ENCODE measurements at regions not wholly inside any gene's neighbourhood (a gene's known extent, or its start where the extent isn't known, plus 50 kb on each side); places are given as distances from the start of the nearest gene placed in this dataset.

GRCh38 chr2:5751873-5752482, 59.8 kb downstream of the SOX11 start:
- Mint-ChIP-seq H3K36me3 (no peaks in the 10 kb centered on the region), H3K9me3 (ENCODE audit: low read depth) (peaks cover 6% of the 10 kb centered on the region), H3K27ac (no peak overlapping the region), H3K4me3 (no peak overlapping the region), H3K27me3 (no peaks in the 10 kb centered on the region), H3K4me1 (no peaks in the 10 kb centered on the region)
- ATAC-seq (no peak), DNase-seq (no peak)
- CTCF ChIA-PET = no interaction called here

DNA sequence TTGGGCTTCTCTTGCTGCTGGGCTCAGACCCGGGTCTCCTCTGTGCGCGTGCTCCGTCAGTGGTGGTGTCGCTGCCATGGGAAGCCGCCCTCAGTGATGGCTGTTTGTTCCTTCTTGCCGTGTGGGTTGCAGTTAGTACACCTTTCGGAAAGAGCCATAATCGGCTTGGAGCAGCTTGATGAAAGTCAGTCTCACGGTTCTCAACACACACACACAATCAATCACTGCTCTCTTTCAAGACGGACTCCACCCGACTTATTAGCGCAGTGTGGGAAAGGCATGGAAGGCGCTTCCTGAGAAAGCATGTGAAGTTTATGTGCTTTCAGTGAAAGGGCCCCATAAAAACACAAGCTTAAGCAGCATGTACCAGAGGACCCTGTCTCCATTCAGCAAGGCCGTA, 64.1 kb downstream of the SOX11 start:
- H3K4me3 Mint-ChIP-seq = no peak overlapping the region
- H3K27ac Mint-ChIP-seq = no peak overlapping the region
- peaks cover 3% of the 10 kb centered on the region for H3K9me3 Mint-ChIP-seq (ENCODE audit: low read depth)
- no peaks in the 10 kb centered on the region for H3K27me3 Mint-ChIP-seq
- CTCF ChIA-PET = no interaction called here
- DNase-seq (no peak), ATAC-seq (no peak)
- no peaks in the 10 kb centered on the region for H3K4me1 Mint-ChIP-seq
- H3K36me3 Mint-ChIP-seq = no peaks in the 10 kb centered on the region

GRCh38 chr2:5758346-5758745, 66.2 kb downstream of the SOX11 start:
- Mint-ChIP-seq H3K4me3 (no peak overlapping the region), H3K27me3 (no peaks in the 10 kb centered on the region), H3K27ac (no peak overlapping the region), H3K9me3 (ENCODE audit: low read depth) (peaks cover 5% of the 10 kb centered on the region), H3K36me3 (no peaks in the 10 kb centered on the region), H3K4me1 (no peaks in the 10 kb centered on the region)
- CTCF ChIA-PET = no interaction called here
- no peak for DNase-seq
- ATAC-seq = no peak

GRCh38 chr2:5759949-5760348, 67.8 kb downstream of the SOX11 start:
- Mint-ChIP-seq H3K4me1 (no peaks in the 10 kb centered on the region), H3K4me3 (no peak overlapping the region), H3K27me3 (no peaks in the 10 kb centered on the region), H3K9me3 (ENCODE audit: low read depth) (peaks cover 4% of the 10 kb centered on the region), H3K36me3 (no peaks in the 10 kb centered on the region), H3K27ac (no peak overlapping the region)
- ATAC-seq (no peak), DNase-seq (no peak)
- CTCF ChIA-PET = no interaction called here

DNA sequence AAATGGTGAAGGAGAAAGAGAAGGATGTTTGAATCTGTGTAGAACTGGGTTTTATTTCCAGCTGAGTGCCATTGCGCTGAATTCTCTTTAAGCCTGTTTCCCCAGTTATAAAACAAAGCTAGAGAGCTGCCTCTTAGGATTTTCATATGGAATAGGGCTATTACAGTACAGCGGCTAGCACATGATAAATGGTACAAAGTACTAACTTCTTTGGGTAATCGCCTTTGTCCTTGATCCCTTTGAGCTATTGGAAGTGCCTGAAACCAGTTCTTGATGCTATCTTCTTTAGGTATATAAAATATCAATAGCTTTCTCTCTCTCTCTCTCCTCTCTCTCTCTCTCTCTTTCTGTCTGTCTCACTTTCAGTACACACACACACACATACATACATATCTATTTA, 71.3 kb downstream of the SOX11 start:
- DNase-seq (no peak), ATAC-seq (no peak)
- Mint-ChIP-seq H3K36me3 (no peaks in the 10 kb centered on the region), H3K27ac (no peak overlapping the region), H3K4me1 (no peaks in the 10 kb centered on the region), H3K27me3 (no peaks in the 10 kb centered on the region), H3K4me3 (no peak overlapping the region), H3K9me3 (ENCODE audit: low read depth) (peaks cover 7% of the 10 kb centered on the region)
- CTCF ChIA-PET = no interaction called here

DNA sequence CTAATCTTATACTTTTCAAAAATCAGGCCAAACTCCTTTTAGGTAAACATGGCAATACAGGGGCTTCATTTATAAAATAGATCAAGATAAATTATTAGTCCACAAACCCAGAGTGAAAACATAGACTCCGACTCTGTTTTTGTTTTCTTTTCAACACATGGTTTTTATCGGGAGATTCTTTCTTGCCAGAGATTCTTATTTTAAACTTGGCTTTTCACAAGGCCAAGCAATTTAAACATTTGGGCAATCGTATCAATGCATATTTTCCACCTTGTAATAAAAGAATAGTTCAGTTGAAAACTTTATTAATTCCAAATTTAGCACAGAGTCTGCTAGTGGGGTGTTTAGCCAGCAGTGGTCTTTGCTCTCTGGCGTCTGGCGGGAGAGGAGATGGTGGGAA, 71.9 kb downstream of the SOX11 start:
- Mint-ChIP-seq H3K36me3 (no peaks in the 10 kb centered on the region), H3K27ac (no peak overlapping the region), H3K4me3 (no peak overlapping the region), H3K9me3 (ENCODE audit: low read depth) (peaks cover 7% of the 10 kb centered on the region), H3K4me1 (no peaks in the 10 kb centered on the region), H3K27me3 (no peaks in the 10 kb centered on the region)
- ATAC-seq = no peak
- no peak for DNase-seq
- CTCF ChIA-PET = no interaction called here

DNA sequence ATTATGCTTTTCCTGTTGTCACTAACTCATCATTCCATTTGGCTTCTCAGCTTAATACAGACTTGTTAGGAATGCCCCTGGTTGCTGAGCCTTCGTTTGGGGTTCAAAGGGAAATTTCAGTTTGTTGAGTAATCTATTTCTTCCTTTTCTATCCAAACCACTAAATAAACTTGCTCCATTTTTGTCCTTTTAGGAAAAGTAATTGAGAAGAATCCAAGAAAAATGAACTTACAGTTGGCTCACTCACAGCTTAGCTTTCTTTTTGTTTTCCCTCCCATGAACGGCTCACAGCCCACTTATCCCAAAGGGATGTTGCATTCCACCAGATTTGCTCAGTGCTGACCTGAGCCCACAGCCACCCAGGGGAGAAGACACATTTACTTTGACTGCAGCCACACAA, 73.9 kb downstream of the SOX11 start:
- CTCF ChIA-PET = no interaction called here

GRCh38 chr2:5766561-5766960, 74.4 kb downstream of the SOX11 start:
- no peak overlapping the region for H3K4me3 Mint-ChIP-seq
- CTCF ChIA-PET = no interaction called here
- H3K36me3 Mint-ChIP-seq = no peaks in the 10 kb centered on the region
- ATAC-seq = no peak
- H3K9me3 Mint-ChIP-seq (ENCODE audit: low read depth) = peaks cover 9% of the 10 kb centered on the region
- no peak for DNase-seq
- no peaks in the 10 kb centered on the region for H3K4me1 Mint-ChIP-seq
- no peaks in the 10 kb centered on the region for H3K27me3 Mint-ChIP-seq
- no peak overlapping the region for H3K27ac Mint-ChIP-seq

More for the DNA sequence above, 73.9 kb downstream of the SOX11 start:
- ATAC-seq (no peak), DNase-seq (no peak)
- Mint-ChIP-seq H3K27me3 (no peaks in the 10 kb centered on the region), H3K9me3 (ENCODE audit: low read depth) (peaks cover 9% of the 10 kb centered on the region), H3K4me1 (no peaks in the 10 kb centered on the region), H3K27ac (no peak overlapping the region), H3K4me3 (no peak overlapping the region), H3K36me3 (no peaks in the 10 kb centered on the region)

- Mint-ChIP-seq H3K4me3 (no peak overlapping the region), H3K4me1 (no peaks in the 10 kb centered on the region), H3K27me3 (no peaks in the 10 kb centered on the region), H3K27ac (no peak overlapping the region), H3K36me3 (no peaks in the 10 kb centered on the region), H3K9me3 (ENCODE audit: low read depth) (peaks cover 3% of the 10 kb centered on the region)
- CTCF ChIA-PET = no interaction called here
- no peak for ATAC-seq
- DNase-seq = no peak
Measured at GRCh38 chr2:5777131-5777535, 84.9 kb downstream of the SOX11 start.

DNA sequence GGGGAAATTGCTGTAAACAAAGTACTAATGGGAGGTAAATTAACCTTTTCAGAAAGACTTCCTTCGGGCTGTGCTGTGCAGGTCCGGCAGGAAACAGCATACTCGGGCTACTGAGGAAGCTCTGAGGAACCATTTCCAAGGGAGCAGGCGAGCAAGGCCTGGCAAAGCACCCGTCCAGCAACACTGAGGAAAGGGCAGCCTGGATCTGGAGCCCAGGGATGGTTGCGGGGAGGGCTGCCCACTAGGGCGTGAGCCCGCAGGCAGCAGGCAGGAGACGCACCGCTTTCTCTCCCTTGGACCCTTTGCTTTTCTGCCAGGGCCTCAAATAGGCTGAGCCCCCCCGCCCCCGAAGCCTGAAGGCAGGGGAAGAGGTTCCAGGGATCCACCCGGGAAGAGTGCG, 89.5 kb downstream of the SOX11 start:
- ATAC-seq = no peak
- H3K4me3 Mint-ChIP-seq = no peak overlapping the region

GRCh38 chr2:5782103-5782502, 89.9 kb downstream of the SOX11 start:
- Mint-ChIP-seq H3K9me3 (ENCODE audit: low read depth) (peaks cover 6% of the 10 kb centered on the region), H3K36me3 (no peaks in the 10 kb centered on the region), H3K27ac (no peak overlapping the region), H3K4me1 (no peaks in the 10 kb centered on the region), H3K27me3 (no peaks in the 10 kb centered on the region), H3K4me3 (no peak overlapping the region)
- DNase-seq (no peak), ATAC-seq (no peak)
- CTCF ChIA-PET = no interaction called here

More for the DNA sequence above, 89.5 kb downstream of the SOX11 start:
- no peaks in the 10 kb centered on the region for H3K36me3 Mint-ChIP-seq
- CTCF ChIA-PET = no interaction called here
- no peak overlapping the region for H3K27ac Mint-ChIP-seq
- no peaks in the 10 kb centered on the region for H3K4me1 Mint-ChIP-seq
- DNase-seq = no peak
- peaks cover 5% of the 10 kb centered on the region for H3K9me3 Mint-ChIP-seq (ENCODE audit: low read depth)
- no peaks in the 10 kb centered on the region for H3K27me3 Mint-ChIP-seq

GRCh38 chr2:5788447-5788846, 96.3 kb downstream of the SOX11 start:
- H3K27me3 Mint-ChIP-seq = no peaks in the 10 kb centered on the region
- H3K9me3 Mint-ChIP-seq (ENCODE audit: low read depth) = peaks cover 16% of the 10 kb centered on the region
- H3K36me3 Mint-ChIP-seq = no peaks in the 10 kb centered on the region
- no peak for ATAC-seq
- no peak overlapping the region for H3K4me3 Mint-ChIP-seq
- CTCF ChIA-PET = no interaction called here
- no peaks in the 10 kb centered on the region for H3K4me1 Mint-ChIP-seq
- no peak for DNase-seq
- no peak overlapping the region for H3K27ac Mint-ChIP-seq

GRCh38 chr2:5791371-5791770, 99.2 kb downstream of the SOX11 start:
- Mint-ChIP-seq H3K27ac (no peak overlapping the region), H3K9me3 (ENCODE audit: low read depth) (peaks cover 14% of the 10 kb centered on the region), H3K4me3 (no peak overlapping the region), H3K36me3 (no peaks in the 10 kb centered on the region), H3K4me1 (no peaks in the 10 kb centered on the region), H3K27me3 (no peaks in the 10 kb centered on the region)
- ATAC-seq = no peak
- DNase-seq = no peak
- CTCF ChIA-PET = no interaction called here

DNA sequence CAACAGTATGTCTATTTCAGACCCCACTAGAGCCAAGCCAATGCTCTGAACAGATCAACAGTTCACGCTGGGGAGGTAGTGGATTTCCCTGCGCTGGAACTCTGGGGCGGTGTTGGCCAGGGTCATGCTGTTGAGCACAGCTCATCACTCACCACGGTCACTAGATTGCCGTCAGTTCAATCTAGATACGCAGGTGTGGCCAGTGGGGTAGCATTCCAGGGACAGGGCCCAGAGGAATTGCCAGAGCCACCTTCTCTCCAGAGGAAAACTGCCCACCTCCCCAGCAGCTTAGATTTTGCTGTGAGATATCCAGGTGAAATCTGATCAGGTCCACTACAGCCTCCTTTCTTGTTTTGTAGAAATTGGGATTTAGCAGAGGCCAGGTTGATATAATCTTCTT, 101.8 kb downstream of the SOX11 start:
- Mint-ChIP-seq H3K4me3 (no peak overlapping the region), H3K36me3 (no peaks in the 10 kb centered on the region), H3K9me3 (ENCODE audit: low read depth) (peaks cover 15% of the 10 kb centered on the region), H3K4me1 (no peaks in the 10 kb centered on the region), H3K27ac (no peak overlapping the region), H3K27me3 (no peaks in the 10 kb centered on the region)
- DNase-seq (no peak), ATAC-seq (no peak)
- CTCF ChIA-PET = no interaction called here

DNA sequence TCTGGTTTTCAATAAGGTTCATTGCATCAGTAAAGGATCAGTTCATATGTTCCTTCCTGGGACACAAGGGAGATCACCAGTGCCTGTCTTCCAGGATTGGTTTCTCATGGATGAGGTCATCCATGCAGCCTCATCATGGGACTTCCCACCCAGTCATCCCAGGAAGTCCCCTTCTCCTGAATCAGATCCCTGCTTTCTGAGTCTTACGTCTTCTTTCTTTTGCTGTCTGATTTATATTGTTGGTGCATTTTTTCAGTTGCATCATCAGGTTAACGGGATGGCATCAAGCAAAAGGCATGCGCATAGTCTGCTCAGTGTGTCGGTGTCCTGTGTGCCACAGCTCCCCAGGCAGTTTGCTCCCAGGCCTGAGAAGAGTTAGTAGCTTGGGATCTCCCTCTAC, 105.9 kb downstream of the SOX11 start:
- CTCF ChIA-PET = no interaction called here
- Mint-ChIP-seq H3K4me3 (no peak overlapping the region), H3K27me3 (no peaks in the 10 kb centered on the region), H3K4me1 (no peaks in the 10 kb centered on the region), H3K27ac (no peak overlapping the region), H3K36me3 (no peaks in the 10 kb centered on the region), H3K9me3 (ENCODE audit: low read depth) (peaks cover 9% of the 10 kb centered on the region)
- no peak for DNase-seq
- ATAC-seq = no peak

All from activated CD8-positive, alpha-beta memory T cell treated with anti-CD3 and anti-CD28 coated beads, Interleukin-2, amount 10 ng/mL, durations not matched to agents 7 days and 5 days (primary cell).